ENCODE measurements at regions not wholly inside any gene's neighbourhood (a gene's known extent, or its start where the extent isn't known, plus 50 kb on each side); places are given as distances from the start of the nearest gene placed in this dataset.

GRCh38 chr13:21884965-21885567 lies 214.2 kb downstream of the FGF9 start:
- TF ChIP-seq POLR2A (IDR thresholded peaks at IDR 0.05; ENCODE audit: low read length) (no peak), GATA1 (IDR thresholded peaks at IDR 0.05; ENCODE audit: low read depth, low read length) (no peak)
